ENCODE measurements at regions not wholly inside any gene's neighbourhood (a gene's known extent, or its start where the extent isn't known, plus 50 kb on each side); places are given as distances from the start of the nearest gene placed in this dataset.

DNA sequence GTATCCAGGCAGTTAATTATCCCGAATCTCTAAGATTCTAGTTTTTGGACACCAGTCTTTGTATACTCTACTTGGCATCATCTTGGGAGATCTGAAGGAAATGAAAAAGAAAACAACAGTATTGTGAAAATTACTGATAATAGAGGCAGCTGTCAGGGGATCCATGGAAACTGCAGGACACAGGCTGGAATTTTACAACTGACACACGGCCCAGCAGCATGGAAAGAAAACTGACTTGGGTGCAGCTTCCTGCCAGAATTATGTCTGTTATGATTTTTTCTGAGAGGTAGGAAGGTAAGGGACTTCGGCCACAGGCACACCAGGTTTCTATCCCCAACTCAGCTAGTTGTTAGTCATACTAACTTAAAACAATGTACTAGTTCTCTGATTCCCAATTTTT, 57.7 kb upstream of the ERBB4 start:
- DNase-seq: no peak

DNA sequence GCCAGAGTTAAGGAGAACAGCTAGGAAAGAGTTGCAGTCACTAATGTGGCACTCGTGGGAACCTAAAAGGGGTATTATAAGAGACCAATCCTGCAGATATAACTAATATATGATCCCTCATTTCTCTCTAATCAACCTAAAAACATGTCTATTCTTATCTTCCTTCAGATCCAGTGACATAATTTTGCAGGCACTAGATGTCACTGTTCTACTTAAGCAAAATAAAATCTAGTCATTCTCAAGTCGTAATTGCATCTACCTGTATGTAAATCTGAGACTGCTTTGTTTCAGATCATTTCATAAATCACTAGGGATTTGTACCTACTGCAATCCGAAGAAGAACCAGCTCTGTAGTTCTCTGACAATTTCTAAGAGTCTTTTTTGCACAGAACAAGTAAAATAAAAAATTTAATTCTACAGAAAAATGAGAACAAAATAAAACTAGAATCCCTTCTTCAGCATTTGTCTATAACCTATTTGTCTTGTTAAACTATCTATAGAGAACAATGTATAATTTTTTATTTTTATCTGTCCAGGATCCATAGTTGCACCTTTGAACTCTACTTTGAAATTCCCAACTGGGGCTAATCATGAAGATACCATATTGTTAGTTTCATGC, 56.5 kb upstream of the ERBB4 start:
- peak; percentile 42 for DNase-seq

- DNase-seq: no peak
These were observed 54.1 kb upstream of the ERBB4 start for GRCh38 chr2:212592695-212593094.

Data from NCI-H69 (cell line).